SH-SY5Y (cell line): ENCODE measurements at regions not wholly inside any gene's neighbourhood (a gene's known extent, or its start where the extent isn't known, plus 50 kb on each side); places are given as distances from the start of the nearest gene placed in this dataset.

Experiments used
- GATA2 ChIP-seq: IDR thresholded peaks from 2 replicates; pipeline ENCODE4 v1.6.1; 2011; ENCODE audit warnings: mild to moderate bottlenecking, low read depth, low read length
- GATA3 ChIP-seq: IDR thresholded peaks from 2 replicates; pipeline ENCODE4 v1.6.1; 2011; ENCODE audit warnings: low read depth, mild to moderate bottlenecking, low read length, moderate library complexity

DNA sequence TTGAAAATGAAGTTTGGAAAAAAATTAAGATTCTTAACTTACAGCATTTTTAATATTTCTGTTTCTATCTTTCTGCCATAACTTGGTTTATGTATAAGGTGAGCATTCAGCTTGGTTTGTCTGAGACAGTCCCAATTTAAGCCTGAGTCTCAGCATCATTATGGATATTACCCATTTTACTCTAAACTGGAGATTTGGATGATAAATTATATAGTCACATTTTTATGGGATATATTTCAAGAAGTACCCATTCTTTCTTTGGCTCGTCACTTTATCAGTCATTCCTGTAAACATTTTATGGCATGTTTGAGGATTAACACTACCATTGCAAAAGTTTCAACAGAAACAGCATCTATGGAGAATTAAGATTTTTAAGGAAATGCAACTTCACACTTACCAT lies 1129.0 kb upstream of the PCDH9 start:
- TF ChIP-seq GATA2 (no peak), GATA3 (no peak)
